HG03060 (cell line): ENCODE measurements at regions not wholly inside any gene's neighbourhood (a gene's known extent, or its start where the extent isn't known, plus 50 kb on each side); places are given as distances from the start of the nearest gene placed in this dataset.

ENCODE experiments used
- ATAC-seq: cut with Tn5 transposase; IDR thresholded peaks from one replicate; pipeline ENCODE4 v1.9.1; 2021; ENCODE audit warnings: low read depth, moderate number of reproducible peaks; ENCODE audit not compliant: unreplicated experiment

- no peak for ATAC-seq
Observed at GRCh38 chr5:159385536-159385935, 55.2 kb upstream of the IL12B start.

- ATAC-seq, result no peak
Observed at GRCh38 chr5:159386028-159386711, 55.9 kb upstream of the IL12B start.

GRCh38 chr5:159392871-159393270, 62.6 kb upstream of the IL12B start:
- no peak for ATAC-seq

GRCh38 chr5:159393854-159394274, 63.6 kb upstream of the IL12B start:
- ATAC-seq, result no peak

- no peak for ATAC-seq
Observed at GRCh38 chr5:159395202-159395601, 64.9 kb upstream of the IL12B start.

GRCh38 chr5:159398936-159399335, 68.6 kb upstream of the IL12B start:
- ATAC-seq, result no peak

- no peak for ATAC-seq
Observed at GRCh38 chr5:159400476-159400875, 70.2 kb upstream of the IL12B start.

GRCh38 chr5:159402311-159402710, 72.0 kb upstream of the IL12B start:
- ATAC-seq, result no peak

- no peak for ATAC-seq
Observed at GRCh38 chr5:159402856-159403255, 72.6 kb upstream of the IL12B start.

- no peak for ATAC-seq
Observed at GRCh38 chr5:159403906-159404681, 73.8 kb upstream of the IL12B start.

- peak; percentile 44 for ATAC-seq
Observed at GRCh38 chr5:159405611-159406031, 75.3 kb upstream of the IL12B start.

GRCh38 chr5:159406571-159406970, 76.3 kb upstream of the IL12B start:
- no peak for ATAC-seq

GRCh38 chr5:159409801-159410200, 79.5 kb upstream of the IL12B start:
- ATAC-seq, result peak; percentile 27

GRCh38 chr5:159410480-159410879, 80.2 kb upstream of the IL12B start:
- ATAC-seq, result no peak

- no peak for ATAC-seq
Observed at GRCh38 chr5:159411115-159411514, 80.8 kb upstream of the IL12B start.

GRCh38 chr5:159412284-159413046, 82.2 kb upstream of the IL12B start:
- peak; percentile 70 for ATAC-seq

GRCh38 chr5:159414021-159414420, 83.7 kb upstream of the IL12B start:
- no peak for ATAC-seq

- no peak for ATAC-seq
Observed at GRCh38 chr5:159415301-159415937, 85.1 kb upstream of the IL12B start.

- no peak for ATAC-seq
Observed at GRCh38 chr5:159416438-159416837, 86.2 kb upstream of the IL12B start.

- no peak for ATAC-seq
Observed at GRCh38 chr5:159417170-159417569, 86.9 kb upstream of the IL12B start.

GRCh38 chr5:159419576-159419975, 89.3 kb upstream of the IL12B start:
- ATAC-seq, result no peak
